ENCODE measurements at regions not wholly inside any gene's neighbourhood (a gene's known extent, or its start where the extent isn't known, plus 50 kb on each side); places are given as distances from the start of the nearest gene placed in this dataset.
"Not testable (repeated sequence)": the region's sequence is repeated elsewhere in the genome, so short reads cannot be mapped to it uniquely, and the experiment has no call there.

GRCh38 chr2:4049463-4049862, 346.1 kb downstream of the DCDC2C start:
- ATAC-seq, result no peak

- no peak for ATAC-seq
Measured at GRCh38 chr2:4053769-4054493, 350.6 kb downstream of the DCDC2C start.

GRCh38 chr2:4066217-4066616, 362.8 kb downstream of the DCDC2C start:
- no peak for ATAC-seq

DNA sequence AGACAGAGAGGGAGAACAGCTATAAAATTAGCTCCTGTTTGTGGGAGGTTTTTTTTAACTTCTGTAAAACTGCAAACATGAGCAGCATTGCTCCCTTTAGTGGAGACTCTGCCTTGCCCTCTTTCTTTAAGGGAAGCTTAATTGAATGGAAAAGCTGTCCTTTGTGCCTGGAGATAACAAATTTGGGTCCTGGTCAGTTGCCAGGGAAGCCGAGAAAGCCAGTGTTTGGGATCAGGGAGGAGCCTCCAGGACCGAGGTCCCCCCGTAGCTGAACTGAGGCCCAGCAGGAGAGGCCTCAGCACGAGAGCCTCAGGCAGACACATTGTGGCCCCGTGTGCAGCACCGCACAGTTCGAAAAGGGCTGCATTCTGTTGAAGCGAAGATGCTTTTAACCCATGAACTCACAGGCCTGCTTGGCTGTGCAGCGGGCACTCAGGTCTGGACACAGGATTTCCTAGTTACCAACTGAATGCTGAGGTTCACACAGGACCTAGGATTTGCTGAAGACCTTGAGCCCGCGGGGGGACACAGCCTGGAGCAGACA, 369.7 kb downstream of the DCDC2C start:
- ATAC-seq, result no peak

- ATAC-seq, result no peak
Measured at GRCh38 chr2:4077017-4077416, 373.6 kb downstream of the DCDC2C start.

DNA sequence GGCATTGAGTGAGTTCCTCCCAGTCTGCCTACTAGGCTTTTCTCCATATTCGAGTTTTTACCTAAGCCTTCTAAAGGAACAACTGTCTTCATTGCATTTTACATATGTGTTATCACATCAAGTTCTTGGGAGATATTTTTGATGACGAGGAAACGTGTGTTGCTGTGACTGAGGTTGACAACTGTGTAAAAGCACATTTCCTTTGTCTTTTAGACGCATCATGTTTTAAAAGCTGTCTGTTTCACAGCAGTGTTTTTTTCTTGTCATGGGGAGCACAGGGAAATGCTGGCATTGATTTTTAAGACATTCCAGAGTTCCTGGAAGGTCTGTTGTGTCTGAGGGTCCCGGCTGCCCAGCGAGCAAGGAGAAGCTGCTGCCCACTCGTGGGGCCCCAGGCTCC, 381.8 kb downstream of the DCDC2C start:
- ATAC-seq, result no peak

GRCh38 chr2:4090668-4091630, 387.6 kb downstream of the DCDC2C start:
- ATAC-seq, result no peak

DNA sequence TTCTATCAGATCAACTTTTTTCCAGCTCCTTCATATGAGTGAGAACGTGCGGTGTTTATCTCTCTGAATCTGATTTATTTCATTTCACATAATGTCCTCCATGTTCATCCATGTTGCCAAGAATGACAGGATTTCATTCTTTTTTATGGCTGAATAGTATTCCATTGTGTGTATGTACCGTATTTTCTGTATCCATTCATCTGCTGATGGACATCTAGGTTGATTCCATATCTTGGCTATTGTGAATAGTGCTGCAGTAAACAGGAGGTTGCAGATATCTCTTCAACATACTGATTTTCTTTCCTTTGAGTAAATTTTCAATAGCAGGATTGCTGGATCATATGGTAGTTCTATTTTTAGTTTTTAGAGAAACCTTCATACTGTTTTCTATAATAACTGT, 388.5 kb downstream of the DCDC2C start:
- no peak for ATAC-seq

DNA sequence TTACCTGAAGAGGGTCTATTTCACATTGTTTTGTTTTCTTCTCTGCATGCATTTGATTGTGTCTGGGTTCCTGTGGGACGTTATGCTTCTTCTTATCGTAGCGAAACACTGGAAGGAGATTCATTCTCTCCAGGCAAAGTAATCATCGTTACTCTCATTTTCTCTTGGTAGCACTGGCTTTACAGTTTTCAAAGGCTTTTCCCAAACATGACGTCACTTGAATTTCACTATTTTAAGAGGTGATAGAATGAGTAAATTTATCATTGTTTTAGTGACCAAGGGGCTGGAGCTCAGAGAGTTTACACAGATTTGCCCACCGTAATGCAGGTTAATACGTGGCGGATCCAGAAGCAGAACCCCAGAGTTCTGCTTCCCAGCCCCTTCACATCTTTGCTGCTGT, 391.4 kb downstream of the DCDC2C start:
- no peak for ATAC-seq

GRCh38 chr2:4096978-4097766, 393.8 kb downstream of the DCDC2C start:
- no peak for ATAC-seq

- no peak for ATAC-seq
Measured at GRCh38 chr2:4098137-4098536, 394.8 kb downstream of the DCDC2C start.

DNA sequence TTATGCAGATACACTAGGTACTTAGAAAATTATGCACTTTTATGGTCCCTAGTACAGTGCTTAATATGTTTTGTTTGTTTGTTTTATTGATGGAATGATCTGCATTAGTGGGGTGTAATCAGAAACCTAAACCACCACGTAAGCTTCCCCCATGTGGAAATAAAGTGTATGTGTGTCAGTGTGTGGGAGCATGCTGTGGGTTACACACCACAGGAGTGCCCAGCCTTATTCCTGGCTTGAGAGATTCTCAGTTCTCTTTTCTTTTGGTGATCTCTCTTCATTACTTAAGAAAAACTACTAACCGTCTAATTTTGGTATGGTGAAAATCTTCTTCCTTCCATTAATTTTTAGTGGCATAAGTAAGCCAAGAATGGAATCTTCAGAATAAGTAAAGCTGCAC, 398.6 kb downstream of the DCDC2C start:
- no peak for ATAC-seq

DNA sequence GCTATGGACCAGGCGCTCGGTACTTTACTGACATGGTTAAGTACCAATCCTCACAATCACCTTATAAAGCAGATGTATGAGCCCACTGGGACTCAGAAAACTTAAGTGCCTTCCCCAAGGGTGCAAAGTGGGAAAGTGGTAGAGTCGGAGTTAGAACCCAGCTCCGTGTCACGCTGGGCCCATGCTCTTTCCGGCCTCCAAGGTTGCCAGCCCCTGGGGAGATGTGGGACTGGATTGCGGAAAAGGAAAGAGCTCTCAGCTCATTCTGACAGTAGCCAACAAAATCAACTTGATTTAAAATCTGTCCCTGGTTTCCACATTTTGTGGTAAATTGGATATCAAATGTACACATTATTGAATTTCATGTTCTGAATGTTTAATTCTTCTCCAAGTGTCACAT, 403.8 kb downstream of the DCDC2C start:
- no peak for ATAC-seq

GRCh38 chr2:4110273-4110672, 406.9 kb downstream of the DCDC2C start:
- no peak for ATAC-seq

GRCh38 chr2:4115435-4115834, 412.1 kb downstream of the DCDC2C start:
- not testable (repeated sequence) for ATAC-seq

- ATAC-seq, result no peak
Measured at GRCh38 chr2:4122726-4123125, 419.4 kb downstream of the DCDC2C start.

- ATAC-seq, result no peak
Measured at GRCh38 chr2:4130651-4131050, 427.3 kb downstream of the DCDC2C start.

- ATAC-seq, result no peak
Measured at GRCh38 chr2:4134551-4135550, 431.5 kb downstream of the DCDC2C start.

DNA sequence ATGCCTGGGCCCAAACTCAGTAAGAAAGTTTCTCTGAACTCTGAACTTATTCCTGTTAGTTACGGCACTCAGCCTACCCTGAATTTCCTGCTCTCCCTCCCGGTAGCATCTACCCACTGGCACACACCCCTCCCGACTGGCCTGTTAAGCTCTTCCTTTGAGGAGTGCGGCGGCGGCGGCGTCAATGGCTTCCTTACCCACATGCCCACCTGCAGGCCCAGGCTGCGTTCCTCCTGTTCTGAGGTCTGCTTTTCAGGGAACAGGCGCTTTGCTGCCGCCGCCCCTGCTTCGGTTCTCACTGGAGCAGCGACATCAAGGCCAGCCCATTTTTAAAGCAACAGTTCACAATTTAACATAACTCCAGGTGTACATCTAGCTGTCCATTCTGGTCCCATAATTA, 432.4 kb downstream of the DCDC2C start:
- ATAC-seq, result no peak

DNA sequence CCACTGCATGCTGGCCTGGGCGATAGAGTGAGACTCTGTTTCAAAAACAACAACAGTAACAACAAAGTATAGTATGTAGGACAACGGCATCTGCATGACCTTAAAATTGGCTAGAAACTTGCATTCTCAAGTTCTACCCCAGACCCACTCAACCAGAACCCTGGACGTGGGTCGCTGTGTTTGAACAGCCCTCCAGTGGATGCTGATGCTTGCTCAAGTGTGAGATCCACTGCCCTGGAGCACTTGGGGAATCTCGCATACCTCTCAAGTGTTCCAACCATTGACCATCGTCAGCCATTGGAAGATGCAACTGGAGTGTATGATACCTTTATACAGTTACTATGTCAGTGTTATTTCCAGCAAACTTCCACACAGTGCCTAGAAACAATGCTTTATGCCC, 435.9 kb downstream of the DCDC2C start:
- ATAC-seq, result no peak

DNA sequence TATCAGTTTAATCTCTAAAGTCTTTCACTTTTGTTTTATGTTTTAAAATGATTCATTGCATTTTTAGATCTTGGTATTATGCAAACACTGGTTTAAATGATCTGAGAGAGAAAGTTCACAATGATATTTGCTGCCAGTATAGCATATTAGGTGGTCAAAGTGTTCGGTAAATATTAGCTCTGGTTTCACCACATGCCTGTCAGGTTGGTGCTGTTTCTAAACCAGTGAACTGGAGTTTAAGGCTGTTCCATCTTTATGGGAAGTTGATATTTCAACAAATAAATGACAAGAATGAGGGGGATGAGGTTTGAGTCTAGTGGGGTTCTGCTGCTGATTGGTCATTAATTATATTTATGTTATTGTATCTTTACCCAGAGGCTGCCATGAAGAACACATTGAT, 436.4 kb downstream of the DCDC2C start:
- ATAC-seq, result no peak

Measured in activated CD4-positive, CD25-positive, alpha-beta regulatory T cell treated with anti-CD3 and anti-CD28 coated beads, Interleukin-2, amount 50 U/mL, for 24 hours (primary cell).